A673 (cell line): ENCODE measurements at regions not wholly inside any gene's neighbourhood (a gene's known extent, or its start where the extent isn't known, plus 50 kb on each side); places are given as distances from the start of the nearest gene placed in this dataset.
"Not testable (repeated sequence)": the region's sequence is repeated elsewhere in the genome, so short reads cannot be mapped to it uniquely, and the experiment has no call there.

Experiments used
- BruUV-seq: library from RNA; stranded (reverse); fragments of 400-500 nt; replicated peaks from 2 replicates; lab custom pipeline; 2021; lab: Mats Ljungman, UMichigan
- CTCF ChIA-PET: fragments of 300-600 bp; sonication (Branson Sonifier 250); formaldehyde crosslinking; loops from one replicate; lab custom pipeline; 2022; ENCODE audit warnings: antibody characterized with exemption; lab: Charles Lee
- POLR2A ChIA-PET: fragments of 300-600 bp; sonication (Branson Sonifier 250); formaldehyde crosslinking; loops from one replicate; lab custom pipeline; 2022; ENCODE audit warnings: antibody characterized with exemption; ENCODE audit not compliant: low non-redundant PET; lab: Charles Lee
- DNase-seq: peaks from one replicate; pipeline ENCODE4 v3.0.0-alpha.2; 2015; ENCODE audit warnings: low spot score
- H3K27ac ChIP-seq: fragments of 200-600 bp; sonication (generic); 2 replicates; pipeline ENCODE4 v1.5.1; 2016; ENCODE audit warnings: mixed run types, low read depth, mild to moderate bottlenecking, mixed read lengths, antibody characterized with exemption, low read length; ENCODE audit not compliant: poor library complexity, severe bottlenecking
- H3K27me3 ChIP-seq: fragments of 200-600 bp; sonication (generic); replicated peaks from 2 replicates; pipeline ENCODE4 v1.6.1; 2017; ENCODE audit warnings: mixed run types, low read depth, mild to moderate bottlenecking, mixed read lengths, antibody characterized with exemption, low read length; ENCODE audit not compliant: insufficient read depth, poor library complexity
- H3K36me3 ChIP-seq: fragments of 200-600 bp; sonication (generic); 2 replicates; pipeline ENCODE4 v1.6.1; 2016; ENCODE audit warnings: mixed run types, mild to moderate bottlenecking, mixed read lengths, antibody characterized with exemption, low read length; ENCODE audit not compliant: insufficient read depth, poor library complexity, severe bottlenecking
- H3K4me1 ChIP-seq: fragments of 200-600 bp; sonication (generic); 2 replicates; pipeline ENCODE4 v1.6.1; 2017; ENCODE audit warnings: mixed run types, mild to moderate bottlenecking, mixed read lengths, antibody characterized with exemption, low read length; ENCODE audit not compliant: insufficient read depth, poor library complexity, severe bottlenecking
- H3K4me3 ChIP-seq: fragments of 200-600 bp; sonication (generic); 2 replicates; pipeline ENCODE4 v1.5.1; 2016; ENCODE audit warnings: low read depth, mixed run types, mild to moderate bottlenecking, mixed read lengths, low read length; ENCODE audit not compliant: poor library complexity, severe bottlenecking
- H3K9me3 ChIP-seq: fragments of 200-600 bp; sonication (generic); 2 replicates; pipeline ENCODE4 v1.6.1; 2016; ENCODE audit warnings: mixed run types, low read depth, mild to moderate bottlenecking, mixed read lengths, antibody characterized with exemption, low read length; ENCODE audit not compliant: poor library complexity, severe bottlenecking
- CTCF ChIP-seq: fragments of 300-800, 200-600 bp; sonication (generic); conservative IDR thresholded peaks from 2 replicates; pipeline ENCODE4 v1.5.1; 2017; ENCODE audit warnings: low read depth, mild to moderate bottlenecking, antibody characterized with exemption, low read length, moderate library complexity, mixed read lengths
- EZH2 ChIP-seq: fragments of 200-600 bp; sonication (generic); IDR thresholded peaks from 2 replicates; pipeline ENCODE4 v1.6.1; 2017; ENCODE audit warnings: borderline replicate concordance, low read depth, mild to moderate bottlenecking, mixed read lengths, antibody characterized with exemption, low read length; ENCODE audit not compliant: poor library complexity, severe bottlenecking
- intact Hi-C: fragments of 100-400 bp; cut with micrococcal nuclease; formaldehyde crosslinking; loops from one replicate; pipeline ENCODE4 v1.10.0; 2022; ENCODE audit not compliant: unreplicated experiment

GRCh38 chr6:58198301-58198700, 880.9 kb downstream of the PRIM2 start:
- no TSS peak for BruUV-seq
- CTCF ChIA-PET: no interaction called here
- DNase-seq: no peak
- intact Hi-C loops: no loop called here
- Histone ChIP-seq H3K27me3 (no peaks in the 10 kb centered on the region), H3K27ac (no peak overlapping the region), H3K4me1 (no peaks in the 10 kb centered on the region), H3K4me3 (no peak overlapping the region), H3K9me3 (no peaks in the 10 kb centered on the region), H3K36me3 (no peaks in the 10 kb centered on the region)
- POLR2A ChIA-PET: no interaction called here
- TF ChIP-seq EZH2 (no peak), CTCF (no peak)

GRCh38 chr6:58237124-58237523, 919.7 kb downstream of the PRIM2 start:
- H3K4me1 ChIP-seq, intact Hi-C loops, POLR2A ChIA-PET, H3K27me3 ChIP-seq, H3K4me3 ChIP-seq, DNase-seq, H3K27ac ChIP-seq, H3K36me3 ChIP-seq, H3K9me3 ChIP-seq, BruUV-seq, CTCF ChIA-PET: not testable (repeated sequence)

DNA sequence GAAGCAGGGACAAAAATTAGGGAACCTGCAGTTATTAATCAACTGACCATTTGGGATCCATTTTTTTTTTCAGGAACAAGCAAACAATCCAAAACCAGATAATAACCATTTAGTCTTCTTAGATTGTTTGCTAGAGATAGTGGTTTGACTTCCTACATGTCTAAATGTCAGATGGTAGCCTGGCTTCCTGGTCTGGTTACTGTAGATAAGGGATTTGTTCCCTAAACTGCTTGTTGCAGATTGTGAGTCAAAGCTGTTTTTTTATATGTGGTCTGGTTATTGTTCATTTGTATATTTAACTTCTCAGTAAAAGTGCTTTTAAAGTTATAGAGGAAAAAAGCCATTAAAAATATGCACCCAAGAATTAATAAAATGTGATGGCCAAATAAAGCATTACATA, 921.0 kb downstream of the PRIM2 start:
- H3K36me3 ChIP-seq, H3K4me1 ChIP-seq, H3K27ac ChIP-seq, POLR2A ChIA-PET, CTCF ChIA-PET, H3K4me3 ChIP-seq, H3K27me3 ChIP-seq, H3K9me3 ChIP-seq, intact Hi-C loops, BruUV-seq, DNase-seq: not testable (repeated sequence)

GRCh38 chr6:58257625-58258024, 940.2 kb downstream of the PRIM2 start:
- intact Hi-C loops, H3K4me1 ChIP-seq, H3K36me3 ChIP-seq, POLR2A ChIA-PET, H3K9me3 ChIP-seq, CTCF ChIA-PET, BruUV-seq, DNase-seq, H3K27me3 ChIP-seq, H3K4me3 ChIP-seq, H3K27ac ChIP-seq: not testable (repeated sequence)

- DNase-seq: no peak
- POLR2A ChIA-PET: no interaction called here
- TF ChIP-seq CTCF (no peak), EZH2 (no peak)
- no TSS peak for BruUV-seq
- Histone ChIP-seq H3K27ac (no peak overlapping the region), H3K27me3 (no peaks in the 10 kb centered on the region), H3K36me3 (no peaks in the 10 kb centered on the region), H3K9me3 (no peaks in the 10 kb centered on the region), H3K4me1 (no peaks in the 10 kb centered on the region), H3K4me3 (no peak overlapping the region)
- CTCF ChIA-PET: no interaction called here
- intact Hi-C loops: no loop called here
These were observed 972.7 kb downstream of the PRIM2 start for GRCh38 chr6:58290177-58290576.

DNA sequence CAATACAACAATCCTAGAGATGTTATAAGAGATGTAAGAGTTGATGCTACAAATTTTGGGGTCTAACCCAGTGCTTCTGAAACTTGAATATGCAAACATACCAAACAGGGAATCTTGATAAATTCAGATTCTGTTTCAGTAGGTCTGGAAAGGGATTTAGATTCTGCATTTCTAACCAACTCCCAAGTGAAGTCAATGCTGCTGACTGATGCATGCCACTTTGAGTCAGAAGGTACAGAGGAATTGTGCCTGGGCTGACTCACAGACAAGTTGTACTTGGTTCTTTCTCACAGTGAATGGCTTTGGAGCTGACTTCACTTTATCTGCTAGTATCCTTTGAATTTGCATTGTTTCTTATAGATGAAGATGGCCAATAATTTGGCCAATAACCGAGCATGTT, 973.9 kb downstream of the PRIM2 start:
- H3K4me3 ChIP-seq, H3K36me3 ChIP-seq, CTCF ChIA-PET, POLR2A ChIA-PET, intact Hi-C loops, H3K4me1 ChIP-seq, BruUV-seq, DNase-seq, H3K27ac ChIP-seq, H3K27me3 ChIP-seq, H3K9me3 ChIP-seq: not testable (repeated sequence)
